Neural cell (in vitro differentiated cells): ENCODE measurements at regions not wholly inside any gene's neighbourhood (a gene's known extent, or its start where the extent isn't known, plus 50 kb on each side); places are given as distances from the start of the nearest gene placed in this dataset.

Source experiments
- CTCF ChIP-seq: fragments of 450-650 bp; IDR thresholded peaks from 2 replicates; pipeline ENCODE4 v1.5.1; 2014; ENCODE audit warnings: antibody characterized with exemption, mild to moderate bottlenecking, moderate library complexity; ENCODE audit not compliant: poor library complexity, severe bottlenecking
- EP300 ChIP-seq: fragments of 450-650 bp; conservative IDR thresholded peaks from 2 replicates; pipeline ENCODE4 v1.6.1; 2014; ENCODE audit warnings: antibody characterized with exemption, mild to moderate bottlenecking, moderate library complexity; ENCODE audit not compliant: poor library complexity, severe bottlenecking
- EZH2 ChIP-seq: fragments of 200-600, 300-800 bp; shearing (Covaris generic), sonication (generic); IDR thresholded peaks from 2 replicates; pipeline ENCODE4 v1.6.1; 2014; ENCODE audit warnings: antibody characterized with exemption, low read length, borderline replicate concordance, mild to moderate bottlenecking; ENCODE audit not compliant: insufficient read depth, poor library complexity, severe bottlenecking
- POLR2AphosphoS5 ChIP-seq: IDR thresholded peaks from 2 replicates; pipeline ENCODE4 v1.6.1; 2012
- RAD21 ChIP-seq: fragments of 450-650 bp; conservative IDR thresholded peaks from 2 replicates; pipeline ENCODE4 v1.6.1; 2014; ENCODE audit warnings: antibody characterized with exemption, mild to moderate bottlenecking, moderate library complexity
- REST ChIP-seq: IDR thresholded peaks from 2 replicates; pipeline ENCODE4 v1.6.1; 2012; ENCODE audit warnings: borderline replicate concordance
- SMC3 ChIP-seq: fragments of 450-650 bp; conservative IDR thresholded peaks from 2 replicates; pipeline ENCODE4 v1.6.1; 2014; ENCODE audit warnings: antibody characterized with exemption, mild to moderate bottlenecking, moderate library complexity; ENCODE audit not compliant: poor library complexity
- TAF1 ChIP-seq: IDR thresholded peaks from 2 replicates; pipeline ENCODE4 v1.6.1; 2012; ENCODE audit warnings: low read depth

- no peak for TF ChIP-seq CTCF
- TF ChIP-seq EZH2 = no peak
- no peak for TF ChIP-seq POLR2AphosphoS5
- TF ChIP-seq TAF1 = no peak
- TF ChIP-seq REST = no peak
- no peak for TF ChIP-seq EP300
- no peak for TF ChIP-seq RAD21
- no peak for TF ChIP-seq SMC3
Observed at GRCh38 chr4:188619456-188620149, 480.4 kb downstream of the TRIML1 start.
